Neural crest cell (in vitro differentiated cells): ENCODE measurements at regions not wholly inside any gene's neighbourhood (a gene's known extent, or its start where the extent isn't known, plus 50 kb on each side); places are given as distances from the start of the nearest gene placed in this dataset.

Source experiments
- DNase-seq: peaks from one replicate; pipeline ENCODE4 v3.0.0; 2021; ENCODE audit warnings: low read depth, mixed read lengths, low spot score
- H3K27ac Mint-ChIP-seq: one replicate; pipeline ENCODE4 v1.8.0; 2021; ENCODE audit warnings: mild to moderate bottlenecking, mixed read lengths; ENCODE audit not compliant: unreplicated experiment
- H3K27me3 Mint-ChIP-seq: 2 replicates; pipeline ENCODE4 v1.8.0; 2021; ENCODE audit warnings: low read depth, mild to moderate bottlenecking, mixed read lengths
- H3K36me3 Mint-ChIP-seq: 2 replicates; pipeline ENCODE4 v1.8.0; 2021; ENCODE audit warnings: low read depth, mild to moderate bottlenecking, mixed read lengths
- H3K4me1 Mint-ChIP-seq: 2 replicates; pipeline ENCODE4 v1.8.0; 2021; ENCODE audit warnings: mixed read lengths
- H3K4me3 Mint-ChIP-seq: one replicate; pipeline ENCODE4 v1.8.0; 2021; ENCODE audit warnings: mild to moderate bottlenecking, mixed read lengths
- H3K9me3 Mint-ChIP-seq: 2 replicates; pipeline ENCODE4 v1.8.0; 2021; ENCODE audit warnings: mixed read lengths
- TF ChIP-seq, protein P1 (sequence below): fragments of 200-600 bp; sonication (generic); conservative IDR thresholded peaks from 2 replicates; pipeline ENCODE4 v1.5.0; 2021; ENCODE audit warnings: antibody characterized with exemption, mild to moderate bottlenecking

DNA sequence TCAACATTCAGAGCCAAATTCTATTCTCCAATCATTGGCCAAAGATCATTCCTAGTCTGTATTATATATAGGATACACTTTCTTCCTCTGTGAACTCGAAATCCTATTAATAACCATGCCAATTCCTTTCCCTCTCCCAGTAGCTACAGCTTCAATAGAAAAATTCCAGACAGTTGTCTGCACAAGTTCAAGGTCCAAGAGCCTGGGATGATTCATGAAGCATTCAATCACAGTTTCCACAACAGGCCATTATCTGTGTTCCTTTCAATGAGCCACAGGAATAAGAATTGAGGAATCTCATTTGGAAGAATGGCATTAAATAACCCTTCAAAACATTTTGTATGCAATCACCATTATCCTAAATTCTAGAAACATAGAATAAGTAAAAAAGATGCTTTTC lies 437.4 kb downstream of the RMST start:
- no peak overlapping the region for H3K4me3 Mint-ChIP-seq
- DNase-seq, result no peak
- H3K36me3 Mint-ChIP-seq, result peaks cover 3% of the 10 kb centered on the region
- H3K27me3 Mint-ChIP-seq, result no peaks in the 10 kb centered on the region
- H3K4me1 Mint-ChIP-seq, result no peaks in the 10 kb centered on the region
- H3K9me3 Mint-ChIP-seq, result peaks cover 4% of the 10 kb centered on the region
- no peak overlapping the region for H3K27ac Mint-ChIP-seq
- TF ChIP-seq, protein P1, sequence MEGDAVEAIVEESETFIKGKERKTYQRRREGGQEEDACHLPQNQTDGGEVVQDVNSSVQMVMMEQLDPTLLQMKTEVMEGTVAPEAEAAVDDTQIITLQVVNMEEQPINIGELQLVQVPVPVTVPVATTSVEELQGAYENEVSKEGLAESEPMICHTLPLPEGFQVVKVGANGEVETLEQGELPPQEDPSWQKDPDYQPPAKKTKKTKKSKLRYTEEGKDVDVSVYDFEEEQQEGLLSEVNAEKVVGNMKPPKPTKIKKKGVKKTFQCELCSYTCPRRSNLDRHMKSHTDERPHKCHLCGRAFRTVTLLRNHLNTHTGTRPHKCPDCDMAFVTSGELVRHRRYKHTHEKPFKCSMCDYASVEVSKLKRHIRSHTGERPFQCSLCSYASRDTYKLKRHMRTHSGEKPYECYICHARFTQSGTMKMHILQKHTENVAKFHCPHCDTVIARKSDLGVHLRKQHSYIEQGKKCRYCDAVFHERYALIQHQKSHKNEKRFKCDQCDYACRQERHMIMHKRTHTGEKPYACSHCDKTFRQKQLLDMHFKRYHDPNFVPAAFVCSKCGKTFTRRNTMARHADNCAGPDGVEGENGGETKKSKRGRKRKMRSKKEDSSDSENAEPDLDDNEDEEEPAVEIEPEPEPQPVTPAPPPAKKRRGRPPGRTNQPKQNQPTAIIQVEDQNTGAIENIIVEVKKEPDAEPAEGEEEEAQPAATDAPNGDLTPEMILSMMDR, result no peak

DNA sequence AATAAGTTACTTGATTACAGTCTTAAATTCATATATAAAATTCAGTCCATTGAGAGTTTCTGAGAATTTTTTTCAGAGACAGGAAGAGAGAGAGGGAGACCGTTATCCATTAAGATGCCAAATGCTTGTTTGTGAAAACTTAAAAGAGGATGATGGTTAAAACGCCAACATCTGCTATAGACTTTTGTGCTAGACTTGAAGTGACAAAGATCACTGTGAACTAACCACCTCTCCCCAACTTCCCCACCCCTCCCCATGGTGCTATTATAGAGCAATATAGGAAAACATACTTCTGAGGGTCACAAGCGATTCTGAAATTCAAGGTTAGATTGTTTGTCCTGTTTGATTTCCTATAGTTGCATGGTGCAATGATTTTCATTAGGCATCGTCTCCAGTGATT lies 440.8 kb downstream of the RMST start:
- H3K27me3 Mint-ChIP-seq, result no peaks in the 10 kb centered on the region
- H3K27ac Mint-ChIP-seq, result no peak overlapping the region
- no peaks in the 10 kb centered on the region for H3K4me1 Mint-ChIP-seq
- TF ChIP-seq, protein P1, result no peak
- no peaks in the 10 kb centered on the region for H3K9me3 Mint-ChIP-seq
- H3K4me3 Mint-ChIP-seq, result no peak overlapping the region
- no peaks in the 10 kb centered on the region for H3K36me3 Mint-ChIP-seq
- no peak for DNase-seq

DNA sequence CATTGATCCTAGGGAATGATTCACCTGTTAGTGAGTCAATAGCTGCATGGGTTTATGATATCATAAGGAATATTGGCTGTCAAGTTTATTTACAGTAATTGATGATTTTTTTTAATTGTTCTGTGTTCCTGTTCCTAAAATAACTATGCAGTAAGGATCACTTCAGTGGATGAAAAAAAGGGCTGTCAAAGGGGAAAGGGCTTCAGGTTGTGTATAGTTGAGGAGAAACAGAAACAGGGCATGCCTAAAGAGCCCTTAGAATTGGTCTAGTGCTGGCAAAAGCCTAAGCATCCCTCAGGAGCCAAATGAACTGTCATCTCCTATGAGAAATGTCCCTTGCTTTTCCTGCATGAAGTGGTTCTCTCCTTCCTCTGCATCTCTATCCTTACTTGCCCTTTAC lies 444.9 kb downstream of the RMST start:
- Mint-ChIP-seq H3K27me3 (no peaks in the 10 kb centered on the region), H3K9me3 (no peaks in the 10 kb centered on the region), H3K36me3 (no peaks in the 10 kb centered on the region)

DNA sequence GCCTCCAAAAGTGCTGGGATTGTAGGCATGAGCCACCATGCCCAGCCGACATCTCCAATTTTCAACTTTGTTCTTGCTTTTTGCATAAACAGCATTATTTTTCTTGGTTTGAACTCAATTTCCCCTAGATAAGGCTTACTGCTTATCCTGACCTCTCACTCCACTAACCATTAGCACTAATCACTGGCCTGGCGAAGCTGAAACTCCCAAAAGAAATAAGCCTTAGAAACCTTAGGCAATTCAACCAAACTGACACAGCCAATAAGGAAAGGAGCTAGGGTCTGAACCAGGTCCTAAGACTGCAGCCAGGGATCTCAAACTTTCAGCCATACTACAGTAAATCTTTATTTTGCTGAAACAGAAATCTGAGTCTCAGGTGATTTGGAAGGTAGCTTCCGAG lies 448.0 kb downstream of the RMST start:
- TF ChIP-seq, protein P1, result no peak
- no peaks in the 10 kb centered on the region for H3K4me1 Mint-ChIP-seq

More for the DNA sequence above, 444.9 kb downstream of the RMST start:
- DNase-seq, result no peak
- TF ChIP-seq, protein P1, result no peak
- Mint-ChIP-seq H3K27ac (no peak overlapping the region), H3K4me3 (no peak overlapping the region), H3K4me1 (no peaks in the 10 kb centered on the region)

DNA sequence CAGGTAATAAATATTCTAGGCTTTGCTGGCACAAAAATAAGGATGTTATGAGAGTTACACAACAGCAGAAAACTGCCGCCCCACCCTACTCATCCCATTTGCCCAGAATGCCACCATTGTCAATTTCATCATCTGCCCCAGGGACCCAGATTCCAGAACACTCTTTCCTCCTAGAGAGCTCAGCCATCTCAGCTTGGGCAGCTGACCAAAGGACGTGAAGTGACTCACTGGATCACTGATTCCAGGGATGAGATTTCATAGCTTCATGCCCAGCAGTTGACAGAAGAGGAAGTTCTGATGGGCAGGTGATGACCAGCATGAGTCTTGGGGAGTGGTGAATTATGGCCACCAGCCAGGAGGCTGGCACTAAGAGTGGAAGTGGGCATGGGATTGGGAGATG lies 450.3 kb downstream of the RMST start:
- no peaks in the 10 kb centered on the region for H3K36me3 Mint-ChIP-seq
- no peaks in the 10 kb centered on the region for H3K9me3 Mint-ChIP-seq
- H3K27ac Mint-ChIP-seq, result no peak overlapping the region
- DNase-seq, result no peak
- TF ChIP-seq, protein P1, result no peak
- no peak overlapping the region for H3K4me3 Mint-ChIP-seq
- no peaks in the 10 kb centered on the region for H3K4me1 Mint-ChIP-seq
- H3K27me3 Mint-ChIP-seq, result no peaks in the 10 kb centered on the region

More for the DNA sequence above, 448.0 kb downstream of the RMST start:
- no peak for DNase-seq
- H3K9me3 Mint-ChIP-seq, result no peaks in the 10 kb centered on the region
- no peak overlapping the region for H3K4me3 Mint-ChIP-seq
- no peaks in the 10 kb centered on the region for H3K27me3 Mint-ChIP-seq
- no peak overlapping the region for H3K27ac Mint-ChIP-seq
- H3K36me3 Mint-ChIP-seq, result no peaks in the 10 kb centered on the region
